HG02970 (cell line): ENCODE measurements at regions not wholly inside any gene's neighbourhood (a gene's known extent, or its start where the extent isn't known, plus 50 kb on each side); places are given as distances from the start of the nearest gene placed in this dataset.
"Not testable (repeated sequence)": the region's sequence is repeated elsewhere in the genome, so short reads cannot be mapped to it uniquely, and the experiment has no call there.

ENCODE experiments used
- ATAC-seq: cut with Tn5 transposase; IDR thresholded peaks from one replicate; pipeline ENCODE4 v1.9.1; 2021; ENCODE audit warnings: mild to moderate bottlenecking, moderate library complexity, moderate number of reproducible peaks; ENCODE audit not compliant: unreplicated experiment, low FRiP score

DNA sequence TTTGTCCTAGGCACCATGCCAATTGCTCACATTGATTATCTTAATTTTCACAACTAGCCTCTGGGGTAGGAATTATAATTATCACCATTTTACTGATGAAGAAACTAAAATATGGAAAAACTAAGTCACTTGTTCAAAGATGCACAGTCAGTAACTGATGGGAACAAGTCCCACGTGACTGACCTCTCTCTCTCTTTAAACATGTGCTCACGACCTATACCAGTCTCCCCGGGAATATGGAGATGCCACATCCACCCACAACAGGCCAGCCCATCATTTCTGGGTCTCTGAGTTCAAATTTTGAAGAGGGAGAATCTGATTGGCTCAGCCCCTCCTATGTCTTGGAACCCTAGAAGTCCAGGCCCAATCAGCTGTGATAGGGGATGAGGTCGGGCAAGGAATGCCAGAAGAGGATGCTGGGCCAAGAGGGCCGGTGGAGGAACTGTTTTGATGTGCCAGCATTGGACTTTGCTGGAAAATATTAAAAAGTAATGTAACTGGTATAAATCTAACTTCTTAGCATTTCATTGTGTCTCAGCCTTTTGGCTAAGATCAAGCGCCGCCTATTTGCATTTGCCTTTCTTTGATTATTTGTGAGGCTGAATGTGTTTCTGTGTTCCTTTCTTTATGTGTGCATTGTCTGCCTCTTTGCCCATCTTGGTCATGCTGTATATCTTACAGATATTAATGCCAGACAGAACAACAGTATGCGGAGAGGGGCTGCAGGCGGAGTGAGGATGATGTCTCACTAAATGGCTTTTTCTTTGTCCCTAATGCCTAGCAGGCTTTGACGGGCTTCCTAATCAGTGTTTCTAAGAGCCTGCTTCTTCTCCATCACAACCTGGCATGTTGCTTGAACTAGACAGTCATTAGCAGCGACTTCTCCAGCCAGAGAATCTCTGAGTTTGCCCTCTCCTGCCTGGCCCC is 126.6 kb downstream of the VEGFA start:
- ATAC-seq: no peak

DNA sequence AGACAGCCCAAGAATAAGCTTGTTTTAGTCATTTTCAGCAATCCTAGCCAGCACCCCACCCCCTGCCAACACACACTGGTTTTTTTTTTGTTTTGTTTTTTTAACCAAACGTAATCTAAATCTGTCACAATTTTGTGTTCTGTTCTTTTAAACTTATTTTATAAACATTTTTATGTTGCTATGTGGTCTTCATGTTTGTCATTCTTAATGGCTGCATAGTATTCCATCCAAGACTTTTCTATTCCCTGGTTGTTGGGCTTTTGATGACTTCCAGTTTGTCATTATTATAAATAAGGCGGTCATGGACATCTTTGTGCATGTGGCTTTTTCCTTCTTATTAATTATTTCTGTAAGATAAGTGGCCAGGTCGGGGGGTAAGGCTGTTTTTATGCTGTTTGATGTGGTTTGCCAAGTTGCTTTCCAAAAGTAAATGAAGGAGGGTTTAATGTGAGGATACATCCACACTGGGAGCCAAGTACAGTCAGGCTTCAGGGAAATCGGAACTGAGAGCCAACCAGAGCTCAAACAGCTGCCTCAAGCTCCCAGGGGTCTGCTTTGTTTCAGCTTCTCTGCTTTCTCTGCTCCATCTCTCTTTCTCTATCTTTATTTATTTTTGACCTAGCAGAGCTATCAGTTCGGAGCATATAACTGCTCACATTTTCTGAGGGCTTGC is 125.8 kb downstream of the VEGFA start:
- no peak for ATAC-seq

DNA sequence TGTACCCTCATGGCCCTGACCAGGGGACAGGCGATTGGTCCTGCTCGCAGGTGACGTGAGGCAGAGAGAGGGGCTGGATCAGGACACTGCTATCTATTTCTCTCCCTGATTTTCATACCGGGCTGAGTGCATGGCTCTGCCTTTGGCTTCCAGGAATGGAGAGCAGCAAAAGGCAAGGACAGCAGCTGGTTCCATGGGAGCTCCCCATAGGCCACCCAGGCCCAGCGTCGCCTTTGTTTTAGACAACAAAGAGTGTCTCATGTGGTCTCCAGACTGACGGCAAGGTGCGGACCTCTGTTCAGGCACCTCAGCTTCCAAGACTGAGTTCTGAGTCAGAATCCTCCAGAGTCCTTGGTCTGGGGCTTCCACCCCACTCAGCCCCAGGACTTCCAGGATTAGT is 123.1 kb downstream of the VEGFA start:
- ATAC-seq: no peak

DNA sequence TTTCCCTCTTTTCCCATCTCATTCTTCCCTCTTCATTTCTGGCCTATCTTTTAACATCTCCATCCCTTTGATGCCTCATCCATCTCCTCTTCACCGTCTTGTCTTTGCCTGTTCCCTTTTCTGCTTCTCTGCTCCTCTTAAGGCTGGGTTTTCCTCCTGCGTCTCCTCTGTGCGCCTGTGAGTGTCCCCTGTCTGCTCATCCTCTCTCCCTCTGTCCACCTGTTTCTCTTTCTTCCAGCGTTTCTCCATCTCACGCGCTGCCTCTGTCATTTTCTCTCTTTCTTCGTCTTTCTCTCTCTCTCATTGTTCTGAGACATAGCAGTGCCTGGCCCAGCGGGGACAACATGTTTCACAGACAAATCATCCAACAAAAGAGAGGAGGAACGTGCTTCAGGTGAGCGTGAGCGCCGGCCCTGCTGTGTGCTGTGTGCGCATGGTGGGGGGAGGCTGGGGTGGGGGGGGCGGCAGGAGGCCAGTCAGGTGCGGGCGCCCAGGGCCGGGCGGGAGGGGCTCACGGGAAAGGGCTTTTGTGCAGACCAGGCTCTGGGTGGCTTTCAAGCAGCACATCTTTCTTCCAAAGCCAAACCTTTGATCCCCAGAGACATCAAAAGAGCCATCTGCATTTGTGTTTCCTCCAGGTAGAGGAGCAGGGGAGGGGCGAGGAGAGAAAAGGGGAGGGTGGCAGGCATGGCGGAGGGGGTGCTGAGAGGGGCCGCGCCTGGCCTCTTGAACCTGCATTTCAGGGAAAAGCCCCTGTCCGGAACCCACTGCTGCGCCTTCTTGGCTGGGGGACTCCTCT is 121.3 kb downstream of the VEGFA start:
- ATAC-seq: no peak

DNA sequence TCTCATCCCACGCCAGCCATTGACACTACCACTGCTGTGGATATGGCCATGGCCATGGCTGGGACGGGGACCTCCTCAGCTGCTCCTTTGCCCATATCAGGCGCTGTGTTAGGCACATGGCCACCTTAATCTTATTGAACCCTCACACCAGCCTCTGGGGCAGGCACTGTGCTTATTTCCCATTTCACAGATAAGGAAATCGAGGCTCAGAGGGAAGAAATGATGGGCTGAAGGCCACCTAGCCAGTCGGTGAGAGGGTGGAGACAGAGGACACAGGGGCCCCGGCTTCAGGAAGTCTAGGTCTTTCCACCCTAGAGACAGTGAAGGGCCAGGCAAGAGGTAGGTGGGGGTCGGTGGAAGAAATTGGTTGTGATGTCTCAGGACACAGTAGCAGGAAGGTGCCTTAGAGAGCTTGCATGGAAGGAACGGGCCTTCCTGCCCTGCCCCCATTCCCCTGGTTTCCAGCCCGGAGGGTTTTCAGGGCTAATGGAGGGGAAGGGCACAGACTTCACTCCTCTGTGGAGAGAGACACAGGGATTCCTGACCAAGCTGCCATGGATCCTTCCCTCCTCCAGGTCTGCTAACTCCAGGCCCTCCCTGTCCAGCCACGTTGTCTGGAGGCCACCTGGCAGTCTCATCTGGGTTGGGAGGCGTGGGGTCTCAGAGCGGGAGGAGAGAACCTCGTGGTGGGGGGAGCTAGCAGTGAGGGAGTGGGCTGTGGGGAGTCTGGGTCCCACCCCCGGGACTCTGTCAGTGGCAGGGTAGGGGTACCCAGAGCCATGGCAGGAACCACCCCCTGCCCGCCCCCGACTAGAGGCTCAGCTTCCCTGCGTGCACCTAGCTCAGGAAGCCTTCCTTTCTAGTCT is 120.4 kb downstream of the VEGFA start:
- no peak for ATAC-seq

DNA sequence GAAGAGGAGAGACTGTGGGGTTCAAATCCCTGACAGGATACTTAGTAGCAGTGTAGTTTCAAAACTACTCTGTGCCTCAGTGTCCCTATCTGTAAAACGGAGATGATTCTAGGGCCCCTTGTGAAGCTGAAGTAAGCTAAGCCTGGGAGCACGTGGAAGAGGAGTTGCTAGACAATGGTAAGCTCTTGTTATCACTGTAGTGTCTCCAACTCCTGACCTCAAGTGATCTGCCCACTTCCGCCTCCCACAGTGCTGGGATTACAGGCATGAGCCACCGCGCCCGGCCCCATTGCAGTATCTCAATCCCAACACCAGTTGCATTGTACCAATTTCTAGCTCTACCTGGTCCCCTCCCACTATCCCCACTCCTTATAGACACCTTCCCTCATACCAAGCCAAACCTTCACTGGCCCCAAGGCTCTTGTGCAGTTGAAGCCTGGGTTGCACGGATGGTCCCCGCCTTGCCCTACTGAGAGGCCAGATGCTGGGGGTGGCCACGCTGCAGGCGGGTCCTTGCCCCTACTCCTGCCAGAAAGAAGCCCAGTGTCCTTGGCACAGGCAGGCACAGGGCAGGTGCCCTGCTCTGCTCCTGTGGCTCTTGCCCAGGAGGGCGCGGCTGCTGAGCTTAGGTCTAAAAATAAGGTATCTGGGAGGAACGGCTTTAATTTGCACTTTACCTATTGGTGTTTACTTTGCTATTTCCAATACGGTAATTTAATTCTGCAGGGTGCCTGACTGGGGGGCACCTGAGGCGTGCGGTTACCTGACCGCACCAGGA is 118.1 kb downstream of the VEGFA start:
- ATAC-seq: no peak

DNA sequence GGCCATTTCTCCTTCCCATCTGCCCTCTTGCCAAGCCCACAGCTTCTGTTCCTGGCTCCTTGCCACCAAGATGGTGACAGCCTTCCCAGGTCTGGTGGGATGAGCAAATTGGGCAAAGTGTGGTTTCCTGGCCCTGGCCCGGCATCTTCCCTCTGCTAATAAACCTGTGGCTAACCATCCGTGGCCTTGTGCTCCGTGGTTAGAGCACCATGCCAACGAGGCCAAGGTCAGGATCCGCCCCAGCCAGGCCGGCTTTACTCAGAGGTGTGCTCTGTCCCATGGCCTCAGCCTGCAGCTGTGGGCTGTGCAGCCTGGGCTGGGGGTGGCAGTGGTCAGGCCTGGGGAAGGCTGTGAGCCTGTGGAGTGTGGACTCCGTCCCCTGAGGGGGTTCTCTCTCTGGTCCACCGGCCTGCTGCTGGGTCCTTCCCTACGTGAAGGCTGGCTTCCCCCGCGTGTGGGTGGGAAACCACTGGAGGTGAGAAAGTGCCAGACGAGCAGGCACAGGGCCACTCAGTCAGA is 117.4 kb downstream of the VEGFA start:
- no peak for ATAC-seq

DNA sequence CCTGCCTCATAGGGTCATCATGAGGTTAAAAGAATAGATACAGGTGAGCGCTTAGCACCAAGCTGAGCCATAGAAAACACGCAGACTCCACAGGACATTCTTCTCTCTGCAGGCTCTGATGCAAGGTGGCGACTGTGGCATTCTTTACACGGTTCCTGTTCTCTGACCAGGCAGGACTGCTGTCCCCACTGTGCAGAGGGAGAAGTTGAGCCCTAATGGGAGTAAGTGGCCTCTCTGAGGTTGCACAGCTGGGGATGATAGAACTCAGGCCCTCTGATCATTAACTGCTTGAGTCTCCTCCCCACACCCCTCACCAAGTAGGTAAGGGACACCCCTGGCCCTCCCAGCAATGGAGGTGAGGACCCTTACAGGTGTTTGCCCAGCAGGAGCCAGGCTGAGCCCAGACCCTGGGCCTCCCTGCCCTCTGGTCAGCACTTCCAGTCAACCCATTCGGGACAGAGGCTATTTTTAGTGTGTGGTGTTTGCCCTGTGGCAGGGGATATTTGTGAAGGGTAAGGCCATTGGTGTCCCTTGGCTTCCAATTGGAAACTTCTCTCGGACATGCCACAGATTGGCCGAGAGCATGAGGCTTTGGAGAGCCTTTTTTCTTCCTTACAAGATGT is 116.8 kb downstream of the VEGFA start:
- ATAC-seq: no peak

DNA sequence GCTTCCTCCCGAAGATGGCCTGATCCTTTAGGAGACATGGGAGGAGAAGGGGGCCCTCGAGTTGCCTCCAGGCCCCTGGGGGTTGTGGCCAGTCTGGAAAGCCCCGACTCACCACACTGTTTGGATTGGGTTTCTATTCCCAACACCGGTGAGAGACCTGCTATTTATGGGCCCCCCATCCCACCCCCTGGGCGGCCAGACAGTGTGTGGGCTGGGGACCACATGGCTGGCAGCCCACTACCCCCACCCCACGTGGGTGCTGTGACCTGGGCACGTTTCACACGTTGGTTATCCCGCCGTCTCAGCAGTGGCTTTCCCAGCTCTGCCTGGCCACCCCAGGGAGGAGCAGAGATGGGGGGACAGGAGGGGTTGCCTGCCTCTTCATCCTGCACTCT is 116.1 kb downstream of the VEGFA start:
- ATAC-seq: no peak

DNA sequence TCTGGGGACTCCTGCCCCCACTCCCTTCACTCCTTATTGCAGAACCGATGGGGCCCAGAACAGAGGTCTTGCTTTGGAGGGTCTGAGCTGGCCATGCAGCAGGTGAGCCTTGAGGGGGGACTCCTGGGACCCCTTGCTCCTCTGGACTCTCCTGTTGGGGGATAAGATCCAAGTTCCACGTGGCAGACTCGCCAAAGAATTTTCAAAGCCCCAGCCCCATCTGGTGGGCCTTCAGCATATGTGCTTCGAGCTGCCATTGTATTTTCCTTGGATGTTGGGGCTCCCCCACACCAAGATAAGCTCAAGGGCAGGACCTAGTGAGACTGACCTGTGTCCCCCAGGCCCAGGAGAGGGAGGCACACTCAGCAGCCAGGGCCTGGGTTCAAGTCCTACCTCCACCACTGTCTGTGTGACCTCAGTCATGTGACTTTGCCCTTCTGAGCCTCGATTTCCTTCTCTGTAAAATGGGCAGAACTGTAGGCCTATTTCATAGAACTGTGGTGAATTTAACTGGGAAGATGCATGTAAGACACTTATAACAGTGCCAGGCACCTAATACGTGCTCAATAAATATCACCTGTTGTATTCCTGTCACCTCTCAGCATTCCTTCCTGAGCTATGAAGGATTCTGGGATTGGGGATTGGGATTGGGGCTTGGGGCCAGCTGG is 115.5 kb downstream of the VEGFA start:
- ATAC-seq: no peak

DNA sequence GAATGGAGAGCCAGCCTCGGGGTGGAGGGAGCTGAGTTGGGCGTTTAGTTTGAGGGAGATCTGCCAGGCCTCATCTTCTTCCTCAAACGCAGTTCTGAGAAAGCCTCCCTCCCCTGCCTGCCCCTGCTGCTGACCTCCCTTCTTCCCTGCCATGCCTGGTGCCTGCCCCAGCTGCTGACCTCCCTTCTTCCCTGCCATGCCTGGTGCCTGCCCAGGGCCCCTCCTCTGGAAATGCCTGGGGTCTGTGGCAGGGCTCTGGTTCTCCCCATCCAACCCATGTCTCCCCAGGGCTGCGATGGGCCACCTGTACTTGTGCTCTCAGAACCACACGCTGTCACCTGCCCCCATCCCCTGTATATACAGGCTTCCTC is 114.6 kb downstream of the VEGFA start:
- no peak for ATAC-seq

DNA sequence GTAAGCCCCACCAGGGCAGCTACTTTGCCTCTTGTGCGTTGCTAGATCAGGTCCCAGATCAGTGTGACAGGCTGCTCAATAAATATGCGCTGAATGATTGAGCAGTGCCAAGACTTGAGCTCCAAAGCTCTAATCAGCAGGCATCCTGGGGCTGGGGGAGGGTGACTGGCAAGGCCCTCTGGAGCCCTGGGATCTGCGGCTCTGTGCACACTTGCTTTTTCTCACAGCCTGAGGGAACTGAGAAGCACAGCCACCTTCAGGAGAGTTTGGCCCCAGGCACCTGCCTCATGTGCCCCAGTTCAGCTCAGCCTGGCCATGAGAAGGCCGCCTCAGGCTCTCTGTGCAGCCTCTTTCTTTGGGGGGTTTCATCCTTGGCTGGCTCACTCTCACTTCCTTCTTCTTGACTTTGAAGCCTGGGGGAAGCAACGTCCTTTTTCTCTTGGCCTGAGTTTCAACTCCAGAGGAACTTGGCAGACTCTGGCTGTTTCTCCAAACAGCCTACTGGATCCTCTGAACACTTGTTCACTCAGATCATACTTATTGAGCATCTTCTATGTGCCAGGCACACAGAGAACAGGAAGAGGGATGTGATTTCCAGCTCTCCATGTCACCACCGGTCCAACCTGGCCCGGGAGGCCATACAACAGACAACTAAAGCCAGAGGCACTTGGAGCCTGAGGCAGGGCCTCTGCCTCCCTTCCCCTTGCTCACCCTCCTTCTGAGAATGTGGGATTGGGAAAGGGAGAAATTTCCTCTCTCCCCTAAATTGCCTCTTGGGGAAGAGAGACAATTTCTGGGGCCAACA is 114.0 kb downstream of the VEGFA start:
- no peak for ATAC-seq

DNA sequence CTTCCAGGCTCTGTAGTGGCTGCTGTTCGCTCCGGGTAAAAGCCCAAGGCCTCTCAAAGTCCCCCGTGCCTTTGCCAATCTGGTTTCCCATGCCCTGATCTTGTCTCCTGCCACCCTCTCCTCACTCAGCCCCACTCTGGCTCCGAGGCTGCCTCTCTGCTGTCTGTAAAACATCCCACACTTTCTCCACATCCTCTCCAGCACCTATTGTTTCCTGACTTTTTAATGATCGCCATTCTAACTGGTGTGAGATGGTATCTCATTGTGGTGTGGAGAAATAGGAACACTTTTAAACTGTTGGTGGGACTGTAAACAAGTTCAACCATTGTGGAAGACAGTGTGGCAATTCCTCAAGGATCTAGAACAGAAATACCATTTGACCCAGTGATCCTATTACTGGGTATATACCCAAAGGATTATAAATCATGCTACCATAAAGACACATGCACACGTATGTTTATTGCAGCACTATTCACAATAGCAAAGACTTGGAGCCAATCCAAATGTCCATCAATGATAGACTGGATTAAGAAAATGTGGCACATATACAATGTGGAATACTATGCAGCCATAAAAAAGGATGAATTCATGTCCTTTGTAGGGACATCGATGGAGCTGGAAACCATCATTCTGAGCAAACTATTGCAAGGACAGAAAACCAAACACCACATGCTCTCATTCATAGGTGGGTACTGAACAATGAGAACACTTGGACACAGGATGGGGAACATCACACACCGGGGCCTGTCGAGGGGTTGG is 112.9 kb downstream of the VEGFA start:
- not testable (repeated sequence) for ATAC-seq

DNA sequence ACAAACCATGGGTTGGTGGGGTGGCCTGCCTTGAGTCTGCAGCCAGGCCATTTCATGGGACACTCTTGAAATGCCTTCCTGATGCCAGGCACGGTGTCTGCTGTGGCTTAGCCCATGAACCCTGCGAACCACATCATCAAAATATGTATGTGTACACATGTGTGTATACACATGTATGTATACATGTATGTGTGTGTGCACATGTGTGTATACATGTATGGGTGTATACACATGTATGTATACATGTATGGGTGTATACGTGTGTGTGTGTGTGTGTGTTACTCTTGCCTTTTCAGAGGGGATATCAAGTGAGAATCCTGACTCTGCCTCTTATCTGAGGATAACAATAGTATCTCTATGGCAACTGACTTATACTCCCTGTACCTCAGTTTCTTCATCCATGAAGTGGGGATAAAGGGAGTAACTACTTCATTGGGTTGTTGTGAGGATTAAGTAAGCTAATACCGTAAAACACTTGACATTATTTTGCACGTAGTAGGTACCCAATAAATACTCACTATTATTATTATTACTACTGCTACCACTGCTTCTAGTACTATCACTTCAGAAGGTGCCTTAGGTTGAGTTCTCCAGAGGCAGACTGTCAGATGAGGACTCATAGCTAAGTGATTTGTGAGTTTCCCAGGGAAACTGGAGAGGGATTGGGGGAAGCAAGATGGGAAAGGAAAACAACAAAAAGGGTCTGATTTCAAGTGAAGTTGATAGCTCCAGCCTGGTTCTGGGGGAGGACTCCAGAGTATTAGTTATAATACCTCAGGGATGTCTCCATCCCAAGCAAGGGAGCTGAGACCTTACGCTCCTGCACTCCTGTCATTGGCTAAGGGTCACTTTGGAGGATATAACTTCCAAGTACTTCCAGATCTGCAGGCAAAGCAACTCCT is 110.5 kb downstream of the VEGFA start:
- no peak for ATAC-seq

DNA sequence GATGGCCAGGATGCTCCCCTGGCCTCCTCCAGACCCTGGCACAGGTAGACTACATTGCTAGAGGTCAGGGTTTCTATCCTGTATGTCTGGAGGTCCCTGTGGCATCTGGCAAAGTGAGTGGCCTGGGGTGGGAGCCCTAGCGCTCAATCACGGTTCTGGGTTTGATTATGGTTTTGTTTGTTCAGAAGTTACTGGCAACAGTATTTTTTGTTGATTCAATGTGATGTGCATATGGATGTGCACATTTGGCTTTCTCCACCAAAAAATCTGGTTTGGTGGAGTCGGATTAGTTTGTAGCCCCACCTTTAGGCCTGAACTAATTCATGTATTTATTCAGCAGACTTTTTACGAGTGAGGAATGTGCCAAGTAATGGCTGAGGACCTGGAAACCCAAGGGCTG is 109.7 kb downstream of the VEGFA start:
- ATAC-seq: no peak
